ENCODE measurements at regions not wholly inside any gene's neighbourhood (a gene's known extent, or its start where the extent isn't known, plus 50 kb on each side); places are given as distances from the start of the nearest gene placed in this dataset.

DNA sequence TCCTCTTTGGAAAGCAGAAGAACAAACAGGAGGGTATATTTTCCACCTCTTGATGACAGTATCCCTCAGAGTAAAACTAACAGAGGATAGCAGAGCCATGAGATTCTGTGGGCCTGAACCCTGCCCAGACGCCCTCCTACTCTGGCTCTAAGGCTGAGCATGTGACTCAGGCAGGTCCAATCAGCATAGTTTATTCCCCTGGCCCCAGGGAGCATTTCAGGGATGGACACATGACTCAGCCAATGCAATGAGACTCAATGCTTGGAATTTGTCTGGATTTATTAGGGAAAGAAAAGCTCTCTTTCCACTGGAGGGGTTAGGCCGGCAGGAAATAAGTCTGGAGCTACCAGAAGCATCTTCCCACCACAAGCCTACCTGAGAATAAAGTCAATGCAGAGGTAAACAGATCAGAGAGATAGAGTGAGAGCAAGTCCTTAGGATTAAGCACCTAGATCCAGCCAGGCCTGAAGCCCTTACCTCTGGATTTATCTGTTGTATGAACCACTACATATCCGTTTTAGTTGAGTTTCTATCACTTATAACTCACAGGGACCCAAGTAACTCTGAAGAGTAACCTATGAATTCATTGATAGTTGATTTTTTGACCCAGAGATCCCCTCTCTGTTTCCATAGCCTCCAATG, 68.2 kb upstream of the EYA2 start:
- TF ChIP-seq POLR2A (IDR thresholded peaks at IDR 0.05; ENCODE audit: low read depth, low read length): no peak
- no peak for DNase-seq (ENCODE audit: insufficient read length, low spot score)
- FAIRE-seq: no peak

DNA sequence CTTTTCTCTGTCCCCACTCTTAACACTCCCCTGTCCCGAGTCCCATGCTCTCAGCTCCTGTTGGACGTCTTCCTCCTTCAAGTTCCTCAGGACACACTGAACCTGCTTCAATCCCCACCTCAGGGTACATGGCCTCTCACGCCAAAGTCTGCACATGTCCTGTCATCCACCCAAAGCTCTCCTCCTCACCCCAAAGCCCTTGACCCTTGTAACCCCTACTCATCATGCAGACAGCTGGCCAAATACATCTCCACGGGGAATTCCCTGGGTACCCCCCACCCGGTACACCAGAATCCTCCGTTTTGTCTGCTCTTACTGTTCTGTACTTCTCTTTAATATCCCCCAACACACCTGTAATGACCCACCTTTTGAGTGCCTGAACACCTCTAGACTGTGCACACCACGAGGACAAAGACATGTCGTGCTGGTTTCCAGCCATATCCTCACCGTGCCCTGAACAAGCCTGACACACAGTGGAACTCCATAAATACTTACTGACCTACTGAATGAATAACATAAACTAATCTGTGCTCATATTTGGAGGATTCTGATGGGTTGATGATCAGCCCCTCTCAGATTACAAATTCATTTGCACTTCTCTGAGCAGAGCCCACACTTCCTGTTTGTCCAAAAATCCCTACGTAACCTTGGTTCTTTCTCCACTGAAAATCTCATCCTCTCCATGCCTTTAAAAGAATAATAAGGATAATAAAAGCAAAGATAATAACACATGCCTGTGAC, 66.8 kb upstream of the EYA2 start:
- DNase-seq (ENCODE audit: insufficient read length, low spot score) (no peak), FAIRE-seq (no peak)
- no peak for TF ChIP-seq POLR2A (IDR thresholded peaks at IDR 0.05; ENCODE audit: low read depth, low read length)

DNA sequence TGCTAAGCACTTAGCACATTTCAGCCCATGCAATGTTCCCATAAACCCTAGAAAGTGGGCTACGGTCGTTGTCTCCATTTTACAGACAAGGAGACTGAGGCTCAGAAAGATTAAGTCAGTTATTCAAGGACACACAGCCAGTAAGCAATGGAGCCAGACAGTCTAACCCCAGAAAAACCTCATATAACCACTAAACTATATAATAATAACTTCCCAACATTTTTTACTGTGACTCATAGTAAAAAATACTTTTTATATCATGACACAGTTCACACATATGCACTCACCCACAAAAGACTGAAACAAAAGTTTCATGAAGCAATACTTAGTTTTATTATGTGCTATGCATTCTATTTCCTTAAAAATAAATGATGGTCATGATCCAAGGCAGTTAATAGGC, 66.2 kb upstream of the EYA2 start:
- no peak for TF ChIP-seq POLR2A (IDR thresholded peaks at IDR 0.05; ENCODE audit: low read depth, low read length)
- DNase-seq (ENCODE audit: insufficient read length, low spot score): no peak
- FAIRE-seq: no peak

DNA sequence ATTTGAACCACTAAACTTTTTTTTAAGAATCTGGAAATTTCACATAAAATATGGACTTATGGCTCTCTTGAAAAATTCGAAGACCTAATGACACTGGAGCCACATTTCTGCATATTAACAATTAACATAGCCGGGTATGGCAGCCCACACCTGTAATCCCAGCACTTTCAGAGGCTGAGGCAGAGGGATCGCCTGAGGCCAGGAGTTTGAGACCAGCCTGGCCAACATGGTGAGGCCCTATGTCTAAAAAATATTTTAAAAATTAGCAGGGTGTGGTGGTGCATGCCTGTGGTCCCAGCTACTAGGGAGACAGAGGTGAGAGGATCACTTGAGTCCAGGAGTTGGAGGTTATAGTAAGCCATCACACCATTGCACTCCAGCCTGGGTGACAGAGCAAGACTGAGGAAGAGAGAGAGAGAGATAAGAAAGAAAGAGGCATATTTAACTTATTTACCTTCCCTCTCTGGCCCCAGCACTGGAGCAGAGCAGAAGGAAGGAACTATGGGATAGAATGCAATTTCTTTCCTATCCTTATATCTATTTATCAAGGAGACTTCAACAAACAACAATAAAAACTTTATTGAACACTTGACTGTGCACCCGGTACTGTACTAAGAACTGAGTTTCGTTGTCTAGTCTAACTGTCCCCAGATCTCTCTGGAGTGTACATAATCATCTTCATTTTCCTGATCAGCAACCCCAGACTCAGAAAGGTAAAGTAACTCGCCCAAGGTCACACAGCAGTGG, 63.6 kb upstream of the EYA2 start:
- FAIRE-seq (no peak), DNase-seq (ENCODE audit: insufficient read length, low spot score) (no peak)
- TF ChIP-seq POLR2A (IDR thresholded peaks at IDR 0.05; ENCODE audit: low read depth, low read length): no peak

DNA sequence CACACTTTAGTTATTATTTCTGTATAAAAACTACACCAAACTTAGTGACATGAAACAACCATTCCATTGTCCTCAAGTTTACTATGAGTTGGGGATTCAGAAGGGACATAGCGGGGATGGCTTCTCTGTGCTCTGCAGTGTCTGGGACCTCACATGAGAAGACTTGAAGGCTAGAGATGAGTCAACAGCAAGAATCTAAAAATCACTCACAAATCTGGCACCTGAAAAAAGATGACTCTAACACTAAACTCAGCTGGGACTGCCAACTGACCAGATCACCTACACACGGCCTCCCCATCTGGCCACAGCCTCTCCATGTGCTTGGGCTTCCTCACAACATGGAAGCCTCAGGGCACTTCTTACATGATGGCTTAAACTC, 63.0 kb upstream of the EYA2 start:
- DNase-seq (ENCODE audit: insufficient read length, low spot score) (no peak), FAIRE-seq (no peak)
- TF ChIP-seq POLR2A (IDR thresholded peaks at IDR 0.05; ENCODE audit: low read depth, low read length): no peak

DNA sequence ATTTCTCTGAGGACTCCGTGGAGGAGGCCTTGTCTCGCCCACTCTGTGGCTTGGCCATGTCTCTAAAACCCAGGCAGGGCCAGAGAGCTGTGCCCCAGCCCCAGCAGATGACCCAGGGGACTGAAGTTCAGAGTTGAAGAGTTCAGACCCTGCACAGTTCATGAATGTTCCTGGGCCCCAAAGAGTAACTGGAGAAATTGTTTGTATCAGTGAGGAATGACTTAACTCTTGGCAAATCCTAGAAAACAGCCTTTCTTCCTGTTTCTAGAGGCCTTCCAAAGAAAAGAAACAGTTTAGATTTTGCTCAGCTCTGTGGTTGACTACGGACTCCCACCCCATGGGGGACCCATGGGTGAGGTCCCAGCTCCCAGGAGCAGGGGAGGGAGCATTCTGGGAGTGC, 62.1 kb upstream of the EYA2 start:
- DNase-seq (ENCODE audit: insufficient read length, low spot score) (no peak), FAIRE-seq (no peak)
- TF ChIP-seq POLR2A (IDR thresholded peaks at IDR 0.05; ENCODE audit: low read depth, low read length): no peak

DNA sequence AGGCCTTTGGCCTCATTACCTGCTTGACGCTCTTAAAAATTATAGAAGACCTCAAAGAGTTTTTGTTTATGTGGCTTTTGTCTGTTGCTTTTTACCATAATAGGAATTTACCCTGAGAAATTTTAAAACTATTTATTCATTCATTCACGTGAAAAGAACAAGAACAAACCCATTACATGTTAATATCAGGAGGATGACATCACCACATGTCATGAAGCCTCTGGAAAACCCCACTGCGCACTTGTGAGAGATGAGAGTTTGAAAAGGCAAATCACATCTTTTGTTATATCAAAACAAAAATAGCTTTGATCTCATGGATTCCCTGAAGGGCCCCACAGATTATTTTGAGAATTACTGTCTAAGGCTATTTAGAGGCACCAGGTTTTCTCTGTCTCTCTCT, 61.3 kb upstream of the EYA2 start:
- TF ChIP-seq POLR2A (IDR thresholded peaks at IDR 0.05; ENCODE audit: low read depth, low read length): no peak
- FAIRE-seq: no peak
- DNase-seq (ENCODE audit: insufficient read length, low spot score): no peak

DNA sequence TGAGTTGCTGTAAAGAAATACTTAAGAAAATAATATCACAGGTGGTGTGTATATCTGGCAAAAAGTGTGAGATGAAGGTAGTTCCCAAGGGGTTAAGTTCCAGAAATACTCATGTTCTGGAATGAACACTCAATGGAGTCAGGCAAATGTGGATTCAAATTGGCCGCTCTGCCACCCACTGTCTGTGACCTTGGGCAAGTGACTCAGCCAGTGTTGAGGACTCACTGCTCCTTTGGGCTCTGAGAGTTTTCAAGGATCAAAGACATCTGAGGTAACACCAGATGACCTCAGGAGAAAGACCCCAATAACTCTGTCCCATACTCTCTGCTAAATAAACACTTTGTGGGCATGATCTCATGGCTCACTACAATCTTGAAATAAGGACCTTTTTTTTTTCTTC, 59.2 kb upstream of the EYA2 start:
- DNase-seq (ENCODE audit: insufficient read length, low spot score): no peak
- FAIRE-seq: no peak
- no peak for TF ChIP-seq POLR2A (IDR thresholded peaks at IDR 0.05; ENCODE audit: low read depth, low read length)

DNA sequence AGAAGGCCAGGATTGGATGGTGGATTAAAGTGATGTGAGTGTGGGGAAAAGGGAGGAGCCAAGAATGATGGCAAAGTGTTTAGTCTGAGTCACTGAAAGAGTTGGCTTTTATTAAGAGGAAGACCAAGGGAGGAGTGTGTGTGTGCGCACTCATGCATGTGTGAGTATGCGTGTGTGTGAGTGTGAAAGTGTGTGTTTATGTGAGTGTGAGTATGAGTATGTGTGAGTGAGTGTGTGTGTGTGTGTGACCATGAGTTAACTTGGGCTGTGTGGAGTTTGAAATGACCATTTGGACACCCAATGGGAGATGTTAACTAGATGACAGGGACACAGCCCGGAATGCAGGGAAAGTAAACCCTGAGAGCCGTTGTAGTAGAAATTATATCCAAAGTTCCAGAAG, 57.6 kb upstream of the EYA2 start:
- TF ChIP-seq POLR2A (IDR thresholded peaks at IDR 0.05; ENCODE audit: low read depth, low read length): no peak
- FAIRE-seq: no peak
- no peak for DNase-seq (ENCODE audit: insufficient read length, low spot score)

DNA sequence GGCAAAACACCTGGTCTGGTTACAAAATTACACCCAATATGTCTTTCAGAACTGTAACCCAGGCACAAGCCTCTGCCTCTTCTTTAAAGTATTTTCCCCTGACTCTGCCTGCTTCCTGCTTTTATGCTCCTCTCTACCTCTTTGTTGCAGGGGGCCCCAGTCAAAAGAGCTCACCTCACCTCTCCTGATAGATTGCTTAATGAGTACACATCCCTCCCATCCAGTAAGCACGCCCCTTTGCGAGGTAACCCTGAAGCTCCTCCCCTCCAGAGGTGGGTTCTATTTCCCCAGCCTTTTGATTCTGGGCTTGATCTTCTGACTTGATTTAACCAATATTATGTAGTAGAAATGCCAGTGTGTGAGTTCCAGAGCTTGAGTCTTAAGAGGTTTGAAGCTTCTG, 56.6 kb upstream of the EYA2 start:
- no peak for TF ChIP-seq POLR2A (IDR thresholded peaks at IDR 0.05; ENCODE audit: low read depth, low read length)

DNA sequence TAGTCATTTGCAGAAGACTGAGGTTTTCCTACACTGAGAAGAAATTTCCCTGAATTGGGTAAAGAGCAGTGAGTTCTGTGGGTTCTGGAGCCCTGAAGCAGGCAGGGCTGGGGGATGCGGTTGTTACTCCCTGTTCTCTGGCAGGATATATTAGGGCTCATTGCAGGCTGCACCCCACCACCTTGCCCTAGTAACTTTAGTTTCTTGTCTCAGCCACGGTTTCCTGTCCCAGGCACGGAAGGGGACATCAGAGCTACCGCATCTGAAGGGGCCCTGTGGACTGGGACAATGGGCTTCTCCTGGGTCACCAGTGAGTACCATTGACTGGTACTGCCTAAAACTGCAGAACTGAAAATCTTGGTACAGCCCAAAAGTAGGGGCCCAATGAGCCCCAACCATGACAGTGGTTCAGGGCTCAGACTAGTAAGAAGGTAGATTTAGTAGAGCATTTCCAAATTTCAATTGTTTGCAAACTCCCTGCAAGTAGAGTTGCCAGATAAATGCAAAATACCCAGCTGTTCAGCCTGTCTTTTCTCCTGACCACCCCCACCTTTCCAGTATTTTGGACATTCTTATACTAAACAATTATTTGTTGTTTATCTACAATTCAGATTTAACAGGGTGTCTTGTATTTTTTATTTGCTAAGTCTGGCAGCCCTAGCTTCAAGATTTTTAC, 54.5 kb upstream of the EYA2 start:
- FAIRE-seq (no peak), DNase-seq (ENCODE audit: insufficient read length, low spot score) (no peak)
- no peak for TF ChIP-seq POLR2A (IDR thresholded peaks at IDR 0.05; ENCODE audit: low read depth, low read length)

More for the DNA sequence above, 56.6 kb upstream of the EYA2 start:
- no peak for DNase-seq (ENCODE audit: insufficient read length, low spot score)
- FAIRE-seq: no peak
